H9 (cell line): ENCODE measurements at regions not wholly inside any gene's neighbourhood (a gene's known extent, or its start where the extent isn't known, plus 50 kb on each side); places are given as distances from the start of the nearest gene placed in this dataset.

Experiments used
- DNase-seq: peaks from one replicate; pipeline ENCODE4 v3.0.0-alpha.2; 2017
- H2AFZ ChIP-seq: one replicate; pipeline ENCODE4 v1.6.1; 2013; ENCODE audit warnings: mild to moderate bottlenecking, low read length, control low read depth, moderate library complexity
- H2AK5ac ChIP-seq: 2 replicates; pipeline ENCODE4 v1.6.1; 2013; ENCODE audit warnings: low read length, control low read depth, mixed read lengths; ENCODE audit not compliant: insufficient read length
- H2BK120ac ChIP-seq: one replicate; pipeline ENCODE4 v1.6.1; 2013; ENCODE audit warnings: low read depth, mild to moderate bottlenecking, low read length, control low read depth, inconsistent platforms; ENCODE audit not compliant: poor library complexity, severe bottlenecking
- H2BK12ac ChIP-seq: 2 replicates; pipeline ENCODE4 v1.6.1; 2013; ENCODE audit warnings: low read length, control low read depth, mixed read lengths, low read depth; ENCODE audit not compliant: insufficient read length
- H2BK15ac ChIP-seq: 2 replicates; pipeline ENCODE4 v1.6.1; 2013; ENCODE audit warnings: low read depth, low read length, control low read depth
- H2BK20ac ChIP-seq: one replicate; pipeline ENCODE4 v1.6.1; 2013; ENCODE audit warnings: low read depth, mild to moderate bottlenecking, low read length, control low read depth, inconsistent platforms; ENCODE audit not compliant: poor library complexity, severe bottlenecking
- H2BK5ac ChIP-seq: 2 replicates; pipeline ENCODE4 v1.6.1; 2013; ENCODE audit warnings: low read length, control low read depth, mixed read lengths; ENCODE audit not compliant: insufficient read length
- H3K14ac ChIP-seq: 2 replicates; pipeline ENCODE4 v1.6.1; 2013; ENCODE audit warnings: low read length, control low read depth; ENCODE audit not compliant: insufficient read depth
- H3K18ac ChIP-seq: 2 replicates; pipeline ENCODE4 v1.6.1; 2013; ENCODE audit warnings: low read depth, mild to moderate bottlenecking, mixed read lengths, low read length, control low read depth; ENCODE audit not compliant: insufficient read length
- H3K23ac ChIP-seq: 2 replicates; pipeline ENCODE4 v1.6.1; 2013; ENCODE audit warnings: low read length, control low read depth, mixed read lengths, low read depth; ENCODE audit not compliant: insufficient read length
- H3K23me2 ChIP-seq: 2 replicates; pipeline ENCODE4 v1.6.1; 2013; ENCODE audit warnings: low read depth, mild to moderate bottlenecking, mixed read lengths, low read length, control low read depth; ENCODE audit not compliant: insufficient read length, poor library complexity, severe bottlenecking
- H3K27ac ChIP-seq: 2 replicates; pipeline ENCODE4 v1.5.1; 2013; ENCODE audit warnings: low read length, control low read depth, mixed read lengths, low read depth; ENCODE audit not compliant: insufficient read length
- H3K27me3 ChIP-seq: 2 replicates; pipeline ENCODE4 v1.6.1; 2013; ENCODE audit warnings: low read length, control low read depth, inconsistent platforms; ENCODE audit not compliant: insufficient read depth
- H3K4ac ChIP-seq: 2 replicates; pipeline ENCODE4 v1.6.1; 2013; ENCODE audit warnings: low read depth, mild to moderate bottlenecking, control low read depth, inconsistent platforms, low read length, moderate library complexity
- H3K4me1 ChIP-seq: 2 replicates; pipeline ENCODE4 v1.6.1; 2013; ENCODE audit warnings: low read length, control low read depth, inconsistent platforms; ENCODE audit not compliant: insufficient read depth
- H3K4me2 ChIP-seq: 2 replicates; pipeline ENCODE4 v1.6.1; 2013; ENCODE audit warnings: low read length, control low read depth, mixed read lengths; ENCODE audit not compliant: insufficient read length, insufficient read depth
- H3K56ac ChIP-seq: 2 replicates; pipeline ENCODE4 v1.6.1; 2013; ENCODE audit warnings: low read depth, mild to moderate bottlenecking, mixed read lengths, low read length, control low read depth; ENCODE audit not compliant: insufficient read length
- H3K79me1 ChIP-seq: 2 replicates; pipeline ENCODE4 v1.6.1; 2013; ENCODE audit warnings: low read depth, mild to moderate bottlenecking, moderate library complexity, low read length, control low read depth, inconsistent platforms; ENCODE audit not compliant: insufficient read depth, poor library complexity, severe bottlenecking
- H3K79me2 ChIP-seq: 2 replicates; pipeline ENCODE4 v1.6.1; 2013; ENCODE audit warnings: low read length, control low read depth, inconsistent platforms; ENCODE audit not compliant: insufficient read depth
- H3K9ac ChIP-seq: 2 replicates; pipeline ENCODE4 v1.6.1; 2013; ENCODE audit warnings: low read length, control low read depth, mixed read lengths; ENCODE audit not compliant: insufficient read length; ENCODE audit errors: extremely low read depth
- H3K9me3 ChIP-seq: one replicate; pipeline ENCODE4 v1.6.1; 2013; ENCODE audit warnings: low read depth, low read length, inconsistent platforms; ENCODE audit not compliant: control insufficient read depth
- H3T11ph ChIP-seq: one replicate; pipeline ENCODE4 v1.6.1; 2013; ENCODE audit warnings: mild to moderate bottlenecking, low read length, control low read depth, inconsistent platforms
- H4K20me1 ChIP-seq: one replicate; pipeline ENCODE4 v1.6.1; 2013; ENCODE audit not compliant: control insufficient read depth, insufficient read length, insufficient read depth
- H4K5ac ChIP-seq: 2 replicates; pipeline ENCODE4 v1.6.1; 2013; ENCODE audit warnings: low read depth, mild to moderate bottlenecking, mixed read lengths, low read length, control low read depth; ENCODE audit not compliant: insufficient read length
- H4K8ac ChIP-seq: replicated peaks from 2 replicates; pipeline ENCODE4 v1.6.1; 2013; ENCODE audit warnings: low read length, control low read depth, mixed read lengths, low read depth; ENCODE audit not compliant: insufficient read length
- H4K91ac ChIP-seq: 2 replicates; pipeline ENCODE4 v1.6.1; 2013; ENCODE audit warnings: low read depth, mild to moderate bottlenecking, moderate library complexity, mixed read lengths, low read length, control low read depth; ENCODE audit not compliant: insufficient read length
- H3K27ac Mint-ChIP-seq, 3 experiments: 2 replicates in 2 of 3; 3 replicates in 1 of 3; pipeline ENCODE4 v1.8.0; 2020 to 2021; ENCODE audit warnings: mixed read lengths in 3 of 3, mild to moderate bottlenecking in 1 of 3, moderate library complexity in 1 of 3
- H3K27me3 Mint-ChIP-seq: 2 replicates; pipeline ENCODE4 v1.8.0; 2021; ENCODE audit warnings: low read depth, mild to moderate bottlenecking, moderate library complexity, mixed read lengths
- H3K36me3 Mint-ChIP-seq, 3 experiments: 2 replicates in 2 of 3; 3 replicates in 1 of 3; pipeline ENCODE4 v1.8.0; 2020 to 2021; ENCODE audit warnings: low read depth in 3 of 3, mixed read lengths in 3 of 3; ENCODE audit not compliant: insufficient read depth in 1 of 3
- H3K4me1 Mint-ChIP-seq, 2 experiments: 2 replicates each; pipeline ENCODE4 v1.8.0; 2020; ENCODE audit warnings: mixed read lengths in 2 of 2
- H3K4me3 Mint-ChIP-seq, 2 experiments: 2 replicates in 1 of 2; 3 replicates in 1 of 2; pipeline ENCODE4 v1.8.0; 2020 to 2021; ENCODE audit warnings: mild to moderate bottlenecking in 2 of 2, mixed read lengths in 2 of 2, moderate library complexity in 1 of 2
- H3K9me3 Mint-ChIP-seq, 2 experiments: 2 replicates in 1 of 2; 3 replicates in 1 of 2; pipeline ENCODE4 v1.8.0; 2020; ENCODE audit warnings: mild to moderate bottlenecking in 2 of 2, mixed read lengths in 2 of 2, moderate library complexity in 1 of 2
- WGBS: extraction: QIAGEN DNeasy Blood & Tissue Kit; methylation state at CpG from one replicate; pipeline ENCODE4 v1.1.7; 2013; ENCODE audit warnings: missing lambda C conversion rate, low lambda C conversion rate, mixed read lengths; ENCODE audit not compliant: insufficient read length; ENCODE audit errors: extremely low coverage; 5-methylcytosine and 5-hydroxymethylcytosine counted together
- TF ChIP-seq, protein P1 (sequence below): fragments of 200-600 bp; sonication (generic); conservative IDR thresholded peaks from 3 replicates; pipeline ENCODE4 v1.8.0; 2021; ENCODE audit warnings: antibody characterized with exemption, mild to moderate bottlenecking

DNA sequence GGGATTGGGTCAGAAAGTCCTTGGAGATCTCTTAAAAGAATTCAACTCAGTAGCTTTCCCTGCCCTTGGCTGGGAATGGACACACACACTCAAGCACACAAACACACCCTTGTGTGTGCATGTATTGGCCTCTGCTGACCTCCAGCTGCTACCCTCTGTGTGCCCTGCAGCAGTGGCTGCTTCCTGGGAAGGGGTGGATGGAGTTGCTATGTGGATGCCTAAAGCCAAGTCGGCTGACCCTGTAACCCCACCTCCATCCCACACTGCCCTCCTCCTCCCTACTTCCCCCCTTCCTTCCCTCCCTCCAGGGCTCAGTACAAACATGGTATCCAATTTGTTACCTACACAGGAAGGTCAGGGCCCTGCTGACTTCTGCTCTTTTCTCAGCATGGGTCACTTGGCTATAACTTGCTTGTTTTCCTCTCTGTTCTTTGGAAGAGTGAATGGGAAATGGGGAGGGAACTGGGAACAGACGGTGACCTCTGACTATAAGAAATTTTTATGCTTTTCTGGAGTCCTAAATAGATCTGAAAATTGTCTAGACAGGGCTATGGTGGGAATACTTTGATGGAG, 351.6 kb upstream of the TBX3 start:
- H3K36me3 Mint-ChIP-seq = no peaks in the 10 kb centered on the region
- no peak overlapping the region for H4K91ac ChIP-seq
- H3K27me3 ChIP-seq = no peaks in the 10 kb centered on the region
- H4K5ac ChIP-seq = no peak overlapping the region
- no peak overlapping the region for H3K27ac Mint-ChIP-seq
- no peaks in the 10 kb centered on the region for H4K20me1 ChIP-seq
- no peak overlapping the region for H3K27ac ChIP-seq
- no peak overlapping the region for H4K8ac ChIP-seq
- H2BK120ac ChIP-seq = no peak overlapping the region
- H3K27me3 Mint-ChIP-seq = no peaks in the 10 kb centered on the region; the same call in 1 of the 2 replicates
- no peak overlapping the region for H3K18ac ChIP-seq
- peak; percentile 49 for DNase-seq
- no peak overlapping the region for H2BK5ac ChIP-seq
- H3T11ph ChIP-seq = no peak overlapping the region
- H3K9me3 ChIP-seq = no peaks in the 10 kb centered on the region
- H2BK15ac ChIP-seq = no peak overlapping the region
- no peaks in the 10 kb centered on the region for H3K4me1 ChIP-seq
- H3K9me3 Mint-ChIP-seq = no peaks in the 10 kb centered on the region
- no peak overlapping the region for H2AFZ ChIP-seq
- WGBS = no CpG with 5 or more reads among the region's 2 CpGs
- H3K4me1 Mint-ChIP-seq = no peaks in the 10 kb centered on the region
- H3K23ac ChIP-seq = no peak overlapping the region
- no peak overlapping the region for H2BK12ac ChIP-seq
- H3K4me2 ChIP-seq = no peak overlapping the region
- H3K79me1 ChIP-seq = no peaks in the 10 kb centered on the region
- no peak overlapping the region for H3K14ac ChIP-seq
- no peak overlapping the region for H3K4me3 Mint-ChIP-seq
- H3K4ac ChIP-seq = no peak overlapping the region
- no peak overlapping the region for H3K9ac ChIP-seq
- H3K79me2 ChIP-seq = no peaks in the 10 kb centered on the region
- TF ChIP-seq, protein P1, sequence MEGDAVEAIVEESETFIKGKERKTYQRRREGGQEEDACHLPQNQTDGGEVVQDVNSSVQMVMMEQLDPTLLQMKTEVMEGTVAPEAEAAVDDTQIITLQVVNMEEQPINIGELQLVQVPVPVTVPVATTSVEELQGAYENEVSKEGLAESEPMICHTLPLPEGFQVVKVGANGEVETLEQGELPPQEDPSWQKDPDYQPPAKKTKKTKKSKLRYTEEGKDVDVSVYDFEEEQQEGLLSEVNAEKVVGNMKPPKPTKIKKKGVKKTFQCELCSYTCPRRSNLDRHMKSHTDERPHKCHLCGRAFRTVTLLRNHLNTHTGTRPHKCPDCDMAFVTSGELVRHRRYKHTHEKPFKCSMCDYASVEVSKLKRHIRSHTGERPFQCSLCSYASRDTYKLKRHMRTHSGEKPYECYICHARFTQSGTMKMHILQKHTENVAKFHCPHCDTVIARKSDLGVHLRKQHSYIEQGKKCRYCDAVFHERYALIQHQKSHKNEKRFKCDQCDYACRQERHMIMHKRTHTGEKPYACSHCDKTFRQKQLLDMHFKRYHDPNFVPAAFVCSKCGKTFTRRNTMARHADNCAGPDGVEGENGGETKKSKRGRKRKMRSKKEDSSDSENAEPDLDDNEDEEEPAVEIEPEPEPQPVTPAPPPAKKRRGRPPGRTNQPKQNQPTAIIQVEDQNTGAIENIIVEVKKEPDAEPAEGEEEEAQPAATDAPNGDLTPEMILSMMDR = no peak
- no peak overlapping the region for H2BK20ac ChIP-seq
- no peak overlapping the region for H3K56ac ChIP-seq
- no peak overlapping the region for H2AK5ac ChIP-seq
- no peaks in the 10 kb centered on the region for H3K23me2 ChIP-seq
